PC-3 (cell line): ENCODE measurements at regions not wholly inside any gene's neighbourhood (a gene's known extent, or its start where the extent isn't known, plus 50 kb on each side); places are given as distances from the start of the nearest gene placed in this dataset.

Source experiments
- ATAC-seq: fragments of 200-7000 bp; cut with Tn5 transposase; 2 replicates; pipeline ENCODE4 v1.9.1; 2020; ENCODE audit warnings: mild to moderate bottlenecking, moderate library complexity
- BruUV-seq: library from RNA; stranded (reverse); fragments of 400-500 nt; replicated peaks from 2 replicates; lab custom pipeline; 2021; lab: Mats Ljungman, UMichigan
- CTCF ChIA-PET: fragments of 300-600 bp; sonication (Branson Sonifier 250); formaldehyde crosslinking; loops from one replicate; lab custom pipeline; 2022; ENCODE audit warnings: antibody characterized with exemption; lab: Charles Lee
- POLR2A ChIA-PET: fragments of 300-600 bp; sonication (Branson Sonifier 250); formaldehyde crosslinking; loops from one replicate; lab custom pipeline; 2022; ENCODE audit warnings: antibody characterized with exemption; ENCODE audit not compliant: unreplicated experiment; lab: Charles Lee
- DNase-seq: peaks from one replicate; pipeline ENCODE4 v3.0.0-alpha.2; 2015
- H2AFZ ChIP-seq: fragments of 300-600 bp; sonication (generic); 2 replicates; pipeline ENCODE4 v1.6.0; 2016; ENCODE audit warnings: antibody characterized with exemption, low read length
- H3F3A ChIP-seq: fragments of 300-600 bp; sonication (generic); one replicate; pipeline ENCODE4 v1.6.0; 2017; ENCODE audit warnings: antibody characterized with exemption, low read length, control low read depth, mild to moderate bottlenecking; ENCODE audit not compliant: unreplicated experiment
- H3K27ac ChIP-seq: fragments of 300-600 bp; sonication (generic); 2 replicates; pipeline ENCODE4 v1.5.1; 2016; ENCODE audit warnings: mild to moderate bottlenecking, low read length
- H3K27me3 ChIP-seq: fragments of 300-600 bp; sonication (generic); 2 replicates; pipeline ENCODE4 v1.6.1; 2016; ENCODE audit warnings: low read length, mixed read lengths
- H3K36me3 ChIP-seq: fragments of 300-600 bp; sonication (generic); 2 replicates; pipeline ENCODE4 v1.6.1; 2016; ENCODE audit warnings: low read depth, mixed run types, low read length, mixed read lengths
- H3K4me1 ChIP-seq: fragments of 300-600 bp; sonication (generic); 2 replicates; pipeline ENCODE4 v1.5.1; 2016; ENCODE audit warnings: low read length; ENCODE audit not compliant: insufficient read depth
- H3K4me2 ChIP-seq: fragments of 300-600 bp; sonication (generic); 2 replicates; pipeline ENCODE4 v1.6.0; 2016; ENCODE audit warnings: low read length
- H3K4me3 ChIP-seq: fragments of 300-600 bp; sonication (generic); 2 replicates; pipeline ENCODE4 v1.5.1; 2016; ENCODE audit warnings: mild to moderate bottlenecking, low read length, mixed read lengths
- H3K79me2 ChIP-seq: fragments of 300-600 bp; sonication (generic); 2 replicates; pipeline ENCODE4 v1.6.1; 2017; ENCODE audit warnings: low read length, mixed read lengths
- H3K9ac ChIP-seq: fragments of 300-600 bp; sonication (generic); 2 replicates; pipeline ENCODE4 v1.6.0; 2016; ENCODE audit warnings: mild to moderate bottlenecking, low read length
- H3K9me2 ChIP-seq: fragments of 300-600 bp; sonication (generic); replicated peaks from 2 replicates; pipeline ENCODE4 v1.6.1; 2016; ENCODE audit warnings: mixed run types, low read length, mixed read lengths
- H3K9me3 ChIP-seq: fragments of 300-600 bp; sonication (generic); 2 replicates; pipeline ENCODE4 v1.6.1; 2016; ENCODE audit warnings: low read length, mixed read lengths
- H4K20me1 ChIP-seq: fragments of 300-600 bp; sonication (generic); 2 replicates; pipeline ENCODE4 v1.6.1; 2016; ENCODE audit warnings: low read length, mixed read lengths
- EZH2 ChIP-seq: fragments of 300-600 bp; sonication (generic); IDR thresholded peaks from one replicate; pipeline ENCODE4 v1.6.1; 2017; ENCODE audit warnings: antibody characterized with exemption, mild to moderate bottlenecking, low read length; ENCODE audit not compliant: unreplicated experiment
- EZH2phosphoT487 ChIP-seq: fragments of 300-600 bp; sonication (generic); IDR thresholded peaks from 2 replicates; pipeline ENCODE4 v1.6.1; 2018; ENCODE audit warnings: mild to moderate bottlenecking, antibody characterized with exemption, low read length, borderline replicate concordance
- intact Hi-C: fragments of 100-400 bp; cut with micrococcal nuclease; formaldehyde crosslinking; loops from 2 replicates; pipeline ENCODE4 v1.9.0; 2023
- TF ChIP-seq, protein P1 (sequence below): fragments of 300-600 bp; sonication (generic); conservative IDR thresholded peaks from 2 replicates; pipeline ENCODE4 v1.5.1; 2017; ENCODE audit warnings: antibody characterized with exemption, low read depth, mild to moderate bottlenecking, low read length

DNA sequence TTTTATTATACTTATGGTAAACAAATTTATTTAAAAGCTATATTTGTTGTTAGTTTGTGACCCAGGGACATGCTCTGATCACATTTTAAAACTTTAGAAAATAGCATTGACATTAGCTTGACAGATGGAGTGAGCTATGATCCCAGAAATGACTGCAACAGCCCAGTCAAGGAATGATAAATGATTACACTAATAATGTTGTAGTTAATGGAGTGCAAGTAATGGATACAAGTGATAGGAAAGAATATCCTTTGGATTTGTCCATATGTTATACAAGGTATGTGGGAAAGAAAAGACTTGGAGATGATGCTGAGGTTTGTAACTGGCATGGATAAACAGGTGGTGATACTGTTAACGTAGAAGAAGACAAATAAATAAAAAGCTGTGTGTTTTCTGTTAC, 1908.7 kb downstream of the MRPL39 start:
- Histone ChIP-seq H3K36me3 (no peaks in the 10 kb centered on the region), H3K4me2 (no peak overlapping the region), H3K4me3 (no peak overlapping the region), H3F3A (no peaks in the 10 kb centered on the region), H3K27ac (no peak overlapping the region), H3K79me2 (no peaks in the 10 kb centered on the region), H3K4me1 (no peaks in the 10 kb centered on the region), H3K9me3 (0 out of 2 replicates have a peak, but pooled peaks cover 9% of the 10 kb centered on the region), H3K9me2 (no peaks in the 10 kb centered on the region), H4K20me1 (no peaks in the 10 kb centered on the region), H3K9ac (no peak overlapping the region), H2AFZ (no peak overlapping the region), H3K27me3 (peaks cover 5% of the 10 kb centered on the region; the same call in 1 of the 2 replicates)
- ChIA-PET CTCF (no interaction called here), POLR2A (no interaction called here)
- ATAC-seq (no peak), DNase-seq (no peak)
- no TSS peak for BruUV-seq
- no peak for TF ChIP-seq EZH2phosphoT487
- TF ChIP-seq, protein P1, sequence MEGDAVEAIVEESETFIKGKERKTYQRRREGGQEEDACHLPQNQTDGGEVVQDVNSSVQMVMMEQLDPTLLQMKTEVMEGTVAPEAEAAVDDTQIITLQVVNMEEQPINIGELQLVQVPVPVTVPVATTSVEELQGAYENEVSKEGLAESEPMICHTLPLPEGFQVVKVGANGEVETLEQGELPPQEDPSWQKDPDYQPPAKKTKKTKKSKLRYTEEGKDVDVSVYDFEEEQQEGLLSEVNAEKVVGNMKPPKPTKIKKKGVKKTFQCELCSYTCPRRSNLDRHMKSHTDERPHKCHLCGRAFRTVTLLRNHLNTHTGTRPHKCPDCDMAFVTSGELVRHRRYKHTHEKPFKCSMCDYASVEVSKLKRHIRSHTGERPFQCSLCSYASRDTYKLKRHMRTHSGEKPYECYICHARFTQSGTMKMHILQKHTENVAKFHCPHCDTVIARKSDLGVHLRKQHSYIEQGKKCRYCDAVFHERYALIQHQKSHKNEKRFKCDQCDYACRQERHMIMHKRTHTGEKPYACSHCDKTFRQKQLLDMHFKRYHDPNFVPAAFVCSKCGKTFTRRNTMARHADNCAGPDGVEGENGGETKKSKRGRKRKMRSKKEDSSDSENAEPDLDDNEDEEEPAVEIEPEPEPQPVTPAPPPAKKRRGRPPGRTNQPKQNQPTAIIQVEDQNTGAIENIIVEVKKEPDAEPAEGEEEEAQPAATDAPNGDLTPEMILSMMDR: no peak
- no peak for TF ChIP-seq EZH2
- intact Hi-C loops: no loop called here

DNA sequence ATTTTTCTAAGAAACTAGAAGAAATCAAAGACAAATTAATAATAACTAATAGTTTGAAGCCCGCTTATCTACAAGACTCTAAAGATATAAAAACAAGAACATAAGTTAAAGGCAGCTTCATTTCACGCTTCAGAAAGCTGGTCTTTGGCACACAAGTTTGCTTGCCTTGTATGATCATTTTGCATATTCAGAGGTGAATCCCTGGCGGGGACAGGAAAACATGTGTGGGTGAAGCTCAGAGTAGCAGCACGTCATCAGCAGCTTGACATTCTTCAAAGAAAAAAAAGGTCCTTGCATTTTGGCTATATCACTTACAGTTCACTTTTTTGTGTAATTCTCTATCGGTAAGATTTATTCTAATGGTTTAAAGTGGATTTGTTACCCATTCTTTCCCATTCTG, 1911.8 kb downstream of the MRPL39 start:
- H4K20me1 ChIP-seq: no peaks in the 10 kb centered on the region
- CTCF ChIA-PET: no interaction called here
- ATAC-seq: no peak

DNA sequence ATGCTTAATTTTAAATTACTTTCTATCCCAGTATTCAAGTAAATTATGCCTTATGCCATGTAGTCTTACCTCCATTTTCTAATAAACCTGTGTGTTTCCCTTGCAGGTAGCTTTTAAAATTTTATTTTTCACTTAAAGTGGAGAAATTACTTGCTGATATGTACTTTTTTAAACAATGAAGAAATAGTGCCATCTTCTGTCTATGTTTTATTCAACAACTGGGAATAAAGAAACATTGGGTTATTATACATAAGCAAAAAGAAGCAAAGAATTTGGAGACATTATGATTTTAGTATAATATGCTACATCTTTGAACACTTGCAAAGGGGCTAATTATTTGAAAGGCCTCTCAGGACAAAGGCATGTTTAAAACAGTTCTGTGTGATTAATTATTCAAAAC, 1912.9 kb downstream of the MRPL39 start:
- H3K27me3 ChIP-seq: peaks cover 5% of the 10 kb centered on the region; the same call in 1 of the 2 replicates
- BruUV-seq: no TSS peak
- H3K4me3 ChIP-seq: no peak overlapping the region
- no peak overlapping the region for H2AFZ ChIP-seq
- ChIA-PET CTCF (interaction anchor here (0.6 to 0.7 kb wide), 4 partner anchors 115 to 532 kb away, joined by 3 to 5 read pairs (median 4); no protein-coding TSS in a partner anchor), POLR2A (no interaction called here)
- no peak overlapping the region for H3K4me2 ChIP-seq
- no peak for ATAC-seq
- H3K9me3 ChIP-seq: 0 out of 2 replicates have a peak, but pooled peaks cover 5% of the 10 kb centered on the region
- H3K27ac ChIP-seq: no peak overlapping the region
- no peaks in the 10 kb centered on the region for H3F3A ChIP-seq
- no peaks in the 10 kb centered on the region for H3K4me1 ChIP-seq
- no peaks in the 10 kb centered on the region for H3K79me2 ChIP-seq
- peak; percentile 19 for DNase-seq
- no peaks in the 10 kb centered on the region for H3K36me3 ChIP-seq
- no peaks in the 10 kb centered on the region for H3K9me2 ChIP-seq
- no peak overlapping the region for H3K9ac ChIP-seq
- intact Hi-C loops: no loop called here
- TF ChIP-seq EZH2phosphoT487: no peak
- TF ChIP-seq, protein P1: peak; percentile 49; the same call in 1 of the 2 replicates
- TF ChIP-seq EZH2: no peak
- H4K20me1 ChIP-seq: no peaks in the 10 kb centered on the region

More for the DNA sequence above, 1911.8 kb downstream of the MRPL39 start:
- no peak for DNase-seq
- no peaks in the 10 kb centered on the region for H3K79me2 ChIP-seq
- POLR2A ChIA-PET: interaction anchor here (0.6 kb wide), 1 partner anchor 161 kb away, joined by 4 read pairs; no protein-coding TSS in a partner anchor
- BruUV-seq: no TSS peak
- no peaks in the 10 kb centered on the region for H3K4me1 ChIP-seq
- no peak overlapping the region for H3K9ac ChIP-seq
- intact Hi-C loops: no loop called here
- H3K4me3 ChIP-seq: no peak overlapping the region
- H3K4me2 ChIP-seq: no peak overlapping the region
- no peak overlapping the region for H3K27ac ChIP-seq
- TF ChIP-seq, protein P1: no peak
- TF ChIP-seq EZH2 (no peak), EZH2phosphoT487 (no peak)
- peaks cover 5% of the 10 kb centered on the region; the same call in 1 of the 2 replicates for H3K27me3 ChIP-seq
- no peaks in the 10 kb centered on the region for H3F3A ChIP-seq
- no peak overlapping the region for H2AFZ ChIP-seq
- no peaks in the 10 kb centered on the region for H3K9me2 ChIP-seq
- no peaks in the 10 kb centered on the region for H3K36me3 ChIP-seq
- H3K9me3 ChIP-seq: 0 out of 2 replicates have a peak, but pooled peaks cover 9% of the 10 kb centered on the region
